ENCODE measurements at regions not wholly inside any gene's neighbourhood (a gene's known extent, or its start where the extent isn't known, plus 50 kb on each side); places are given as distances from the start of the nearest gene placed in this dataset.

- TF ChIP-seq POLR2A (IDR thresholded peaks at IDR 0.05), result no peak
- TF ChIP-seq CTCF (IDR thresholded peaks at IDR 0.05), result no peak
- TF ChIP-seq POLR2AphosphoS5 (IDR thresholded peaks at IDR 0.05), result no peak
These were observed 641.6 kb upstream of the TBL1XR1 start for GRCh38 chr3:177838766-177839350.

All from breast epithelium (tissue), 3 donors.